ENCODE measurements at regions not wholly inside any gene's neighbourhood (a gene's known extent, or its start where the extent isn't known, plus 50 kb on each side); places are given as distances from the start of the nearest gene placed in this dataset.
"Not testable (repeated sequence)": the region's sequence is repeated elsewhere in the genome, so short reads cannot be mapped to it uniquely, and the experiment has no call there.

- H3K27me3 Mint-ChIP-seq: peaks cover 2 to 27% of the 10 kb centered on the region in 2 donors
- no peaks in the 10 kb centered on the region for H3K36me3 Mint-ChIP-seq
- no peak for DNase-seq
Observed at GRCh38 chr1:233496993-233497392, 116.9 kb upstream of the KCNK1 start.

GRCh38 chr1:233497679-233498078 is 116.2 kb upstream of the KCNK1 start:
- no peaks in the 10 kb centered on the region for H3K9me3 Mint-ChIP-seq
- no peaks in the 10 kb centered on the region for H3K4me1 ChIP-seq (ENCODE audit: insufficient read depth, low read length)
- H3K27me3 ChIP-seq (ENCODE audit: insufficient read depth, low read length, poor library complexity, severe bottlenecking): no peaks in the 10 kb centered on the region
- no peak overlapping the region for H3K27ac ChIP-seq (ENCODE audit: low read depth, low read length)
- H3K36me3 ChIP-seq (ENCODE audit: insufficient read depth, low read length): no peaks in the 10 kb centered on the region
- CTCF ChIA-PET: interaction anchor here (1.0 kb wide), 1 partner anchor 9 kb away, joined by 3 read pairs; no protein-coding TSS in a partner anchor
- no peaks in the 10 kb centered on the region for H3K36me3 Mint-ChIP-seq
- no peak overlapping the region for H3K4me3 ChIP-seq (ENCODE audit: low read length)
- peaks cover 4 to 26% of the 10 kb centered on the region in 2 donors for H3K27me3 Mint-ChIP-seq
- no peak overlapping the region for H3K27ac Mint-ChIP-seq
- no peak for DNase-seq
- no peak overlapping the region for H3K4me3 Mint-ChIP-seq
- POLR2A ChIA-PET: no interaction called here
- H3K4me1 Mint-ChIP-seq: no peaks in the 10 kb centered on the region
- no peaks in the 10 kb centered on the region for H3K9me3 ChIP-seq (ENCODE audit: low read length)

More at GRCh38 chr1:233496993-233497392, 116.9 kb upstream of the KCNK1 start:
- Histone ChIP-seq H3K27ac (ENCODE audit: low read depth, low read length) (no peak overlapping the region), H3K36me3 (ENCODE audit: insufficient read depth, low read length) (no peaks in the 10 kb centered on the region), H3K4me3 (ENCODE audit: low read length) (no peak overlapping the region), H3K27me3 (ENCODE audit: insufficient read depth, low read length, poor library complexity, severe bottlenecking) (no peaks in the 10 kb centered on the region), H3K9me3 (ENCODE audit: low read length) (no peaks in the 10 kb centered on the region), H3K4me1 (ENCODE audit: insufficient read depth, low read length) (no peaks in the 10 kb centered on the region)
- ChIA-PET CTCF (no interaction called here), POLR2A (no interaction called here)
- Mint-ChIP-seq H3K4me3 (no peak overlapping the region), H3K27ac (no peak overlapping the region), H3K9me3 (no peaks in the 10 kb centered on the region), H3K4me1 (no peaks in the 10 kb centered on the region)

GRCh38 chr1:233500106-233500505 is 113.8 kb upstream of the KCNK1 start:
- POLR2A ChIA-PET: no interaction called here
- no peak overlapping the region for H3K27ac Mint-ChIP-seq

GRCh38 chr1:233503366-233503954 is 110.4 kb upstream of the KCNK1 start:
- Mint-ChIP-seq H3K4me1 (no peaks in the 10 kb centered on the region), H3K4me3 (no peak overlapping the region), H3K27ac (no peak overlapping the region), H3K27me3 (peaks cover 2 to 12% of the 10 kb centered on the region in 2 donors), H3K36me3 (no peaks in the 10 kb centered on the region), H3K9me3 (peaks cover 0 to 12% (median 6%) of the 10 kb centered on the region in 5 donors)
- no peak for DNase-seq
- ChIA-PET CTCF (no interaction called here), POLR2A (no interaction called here)
- H3K27me3 ChIP-seq (ENCODE audit: insufficient read depth, low read length, poor library complexity, severe bottlenecking): no peaks in the 10 kb centered on the region
- no peaks in the 10 kb centered on the region for H3K4me1 ChIP-seq (ENCODE audit: insufficient read depth, low read length)
- no peaks in the 10 kb centered on the region for H3K36me3 ChIP-seq (ENCODE audit: insufficient read depth, low read length)
- no peak overlapping the region for H3K4me3 ChIP-seq (ENCODE audit: low read length)
- no peaks in the 10 kb centered on the region for H3K9me3 ChIP-seq (ENCODE audit: low read length)
- H3K27ac ChIP-seq (ENCODE audit: low read depth, low read length): no peak overlapping the region

More at GRCh38 chr1:233500106-233500505, 113.8 kb upstream of the KCNK1 start:
- Mint-ChIP-seq H3K27me3 (peaks cover 4 to 22% of the 10 kb centered on the region in 2 donors), H3K4me1 (no peaks in the 10 kb centered on the region), H3K36me3 (no peaks in the 10 kb centered on the region), H3K9me3 (peaks cover 0 to under 1% (median 0%) of the 10 kb centered on the region in 5 donors), H3K4me3 (no peak overlapping the region)
- no peak for DNase-seq
- Histone ChIP-seq H3K27me3 (ENCODE audit: insufficient read depth, low read length, poor library complexity, severe bottlenecking) (no peaks in the 10 kb centered on the region), H3K36me3 (ENCODE audit: insufficient read depth, low read length) (no peaks in the 10 kb centered on the region), H3K4me3 (ENCODE audit: low read length) (no peak overlapping the region), H3K4me1 (ENCODE audit: insufficient read depth, low read length) (no peaks in the 10 kb centered on the region), H3K9me3 (ENCODE audit: low read length) (no peaks in the 10 kb centered on the region), H3K27ac (ENCODE audit: low read depth, low read length) (no peak overlapping the region)
- CTCF ChIA-PET: no interaction called here

DNA sequence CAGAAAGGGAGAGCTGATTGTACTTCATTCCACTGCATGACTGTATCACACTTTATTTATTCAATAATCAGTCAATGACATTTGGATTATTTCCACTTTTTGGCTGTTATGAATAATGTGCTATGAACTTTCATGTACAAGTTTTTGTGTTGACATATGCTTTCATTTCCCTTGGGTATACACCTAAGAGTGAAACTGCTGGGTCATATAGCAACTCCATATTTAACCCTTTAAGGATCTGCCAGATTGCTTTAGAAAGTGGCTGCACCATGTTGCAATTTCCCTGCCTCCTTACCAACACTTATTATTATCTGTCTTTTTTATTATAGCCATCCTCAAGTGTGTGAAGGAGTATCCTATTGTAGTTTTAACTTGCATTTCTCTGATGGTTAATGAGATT is 108.8 kb upstream of the KCNK1 start:
- Histone ChIP-seq H3K27me3 (ENCODE audit: insufficient read depth, low read length, poor library complexity, severe bottlenecking) (no peaks in the 10 kb centered on the region), H3K9me3 (ENCODE audit: low read length) (no peaks in the 10 kb centered on the region), H3K4me3 (ENCODE audit: low read length) (no peak overlapping the region), H3K27ac (ENCODE audit: low read depth, low read length) (no peak overlapping the region), H3K4me1 (ENCODE audit: insufficient read depth, low read length) (no peaks in the 10 kb centered on the region), H3K36me3 (ENCODE audit: insufficient read depth, low read length) (no peaks in the 10 kb centered on the region)
- CTCF ChIA-PET: no interaction called here
- POLR2A ChIA-PET: no interaction called here
- H3K36me3 Mint-ChIP-seq: no peaks in the 10 kb centered on the region
- no peak overlapping the region for H3K4me3 Mint-ChIP-seq
- H3K27me3 Mint-ChIP-seq: peaks cover 2 to 5% of the 10 kb centered on the region in 2 donors
- H3K4me1 Mint-ChIP-seq: no peaks in the 10 kb centered on the region
- no peak overlapping the region for H3K27ac Mint-ChIP-seq
- DNase-seq: no peak
- H3K9me3 Mint-ChIP-seq: peaks cover 0 to 12% (median 6%) of the 10 kb centered on the region in 5 donors

GRCh38 chr1:233505889-233506288 is 108.0 kb upstream of the KCNK1 start:
- H3K4me1 ChIP-seq (ENCODE audit: insufficient read depth, low read length); CTCF ChIA-PET; H3K27ac ChIP-seq (ENCODE audit: low read depth, low read length); H3K27me3 ChIP-seq (ENCODE audit: insufficient read depth, low read length, poor library complexity, severe bottlenecking); H3K9me3 ChIP-seq (ENCODE audit: low read length); H3K4me3 Mint-ChIP-seq; H3K36me3 ChIP-seq (ENCODE audit: insufficient read depth, low read length); H3K4me1 Mint-ChIP-seq; POLR2A ChIA-PET; H3K36me3 Mint-ChIP-seq; H3K27me3 Mint-ChIP-seq; H3K27ac Mint-ChIP-seq; H3K4me3 ChIP-seq (ENCODE audit: low read length); DNase-seq: not testable (repeated sequence)
- peaks cover 0 to 12% (median 6%) of the 10 kb centered on the region in 5 donors for H3K9me3 Mint-ChIP-seq

DNA sequence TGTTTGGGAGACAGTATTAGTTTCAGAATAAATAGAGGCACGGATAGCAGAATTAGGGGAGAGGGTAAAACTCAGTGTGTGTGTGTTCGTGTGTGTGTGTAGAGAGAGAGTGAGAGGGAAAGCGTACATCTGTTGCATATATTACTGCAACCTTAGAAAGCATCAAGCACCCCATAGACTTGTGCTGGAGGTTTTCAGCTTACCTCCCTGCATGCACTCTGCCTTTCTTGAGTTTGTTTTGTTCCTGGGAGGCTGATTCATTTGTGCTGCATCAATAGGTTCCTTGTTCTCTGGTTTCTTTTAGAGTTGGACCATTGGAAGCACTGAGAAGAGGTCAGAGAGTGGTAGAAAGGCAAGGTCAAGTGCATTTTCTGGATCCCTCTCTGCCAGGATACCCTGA is 104.4 kb upstream of the KCNK1 start:
- peaks cover 0 to 12% (median 6%) of the 10 kb centered on the region in 5 donors for H3K9me3 Mint-ChIP-seq
- no peaks in the 10 kb centered on the region for H3K4me1 ChIP-seq (ENCODE audit: insufficient read depth, low read length)
- ChIA-PET CTCF (no interaction called here), POLR2A (no interaction called here)
- H3K27me3 Mint-ChIP-seq: peaks cover 0 to 6% of the 10 kb centered on the region in 2 donors
- no peak overlapping the region for H3K4me3 ChIP-seq (ENCODE audit: low read length)
- no peak overlapping the region for H3K27ac ChIP-seq (ENCODE audit: low read depth, low read length)
- H3K4me1 Mint-ChIP-seq: no peaks in the 10 kb centered on the region
- no peaks in the 10 kb centered on the region for H3K36me3 Mint-ChIP-seq
- no peak overlapping the region for H3K27ac Mint-ChIP-seq
- no peaks in the 10 kb centered on the region for H3K9me3 ChIP-seq (ENCODE audit: low read length)
- H3K36me3 ChIP-seq (ENCODE audit: insufficient read depth, low read length): no peaks in the 10 kb centered on the region
- H3K4me3 Mint-ChIP-seq: no peak overlapping the region
- no peak for DNase-seq
- H3K27me3 ChIP-seq (ENCODE audit: insufficient read depth, low read length, poor library complexity, severe bottlenecking): no peaks in the 10 kb centered on the region

DNA sequence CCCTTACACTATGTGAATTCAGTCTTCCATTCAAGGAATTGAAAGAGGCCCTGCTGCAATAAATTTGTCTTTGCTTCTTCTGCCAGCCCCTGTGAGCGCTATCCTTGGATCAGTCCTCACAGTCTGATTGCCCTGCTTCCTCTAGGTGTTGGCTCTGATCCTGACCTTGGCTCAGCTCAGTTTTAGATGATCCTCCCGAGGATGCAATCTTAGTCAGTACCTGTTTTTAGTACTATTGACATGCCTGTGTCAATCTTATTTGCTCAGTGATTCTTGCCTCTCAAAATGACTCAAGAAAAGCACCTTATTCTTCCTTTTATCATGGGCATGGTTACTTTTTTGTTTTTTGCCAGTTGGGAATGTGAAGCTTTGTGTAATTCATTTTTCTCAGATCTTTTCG is 101.4 kb upstream of the KCNK1 start:
- no peaks in the 10 kb centered on the region for H3K36me3 Mint-ChIP-seq

More for the DNA sequence above, 101.4 kb upstream of the KCNK1 start:
- ChIA-PET POLR2A (no interaction called here), CTCF (no interaction called here)
- Mint-ChIP-seq H3K27ac (no peak overlapping the region), H3K27me3 (peaks cover 0 to 8% of the 10 kb centered on the region in 2 donors), H3K9me3 (peaks cover 0 to 3% (median 0%) of the 10 kb centered on the region in 5 donors), H3K4me3 (no peak overlapping the region), H3K4me1 (no peaks in the 10 kb centered on the region)
- H3K27me3 ChIP-seq (ENCODE audit: insufficient read depth, low read length, poor library complexity, severe bottlenecking): no peaks in the 10 kb centered on the region
- H3K4me3 ChIP-seq (ENCODE audit: low read length): no peak overlapping the region
- H3K27ac ChIP-seq (ENCODE audit: low read depth, low read length): no peak overlapping the region
- DNase-seq: no peak
- H3K9me3 ChIP-seq (ENCODE audit: low read length): no peaks in the 10 kb centered on the region
- H3K4me1 ChIP-seq (ENCODE audit: insufficient read depth, low read length): no peaks in the 10 kb centered on the region
- no peaks in the 10 kb centered on the region for H3K36me3 ChIP-seq (ENCODE audit: insufficient read depth, low read length)
